GM10248 (cell line): ENCODE measurements at regions not wholly inside any gene's neighbourhood (a gene's known extent, or its start where the extent isn't known, plus 50 kb on each side); places are given as distances from the start of the nearest gene placed in this dataset.

Source experiments
- CTCF ChIA-PET: fragments of 300-600 bp; sonication (Branson Sonifier 250); formaldehyde crosslinking; extraction: SDS; loops from one replicate; lab custom pipeline; 2021; ENCODE audit warnings: antibody characterized with exemption; lab: Yijun Ruan, JAX
- POLR2A ChIA-PET: fragments of 350-650 bp; sonication (Branson Sonifier 250); formaldehyde crosslinking; extraction: SDS; loops from one replicate; lab custom pipeline; 2020; ENCODE audit warnings: antibody characterized with exemption; lab: Yijun Ruan, JAX
- DNase-seq: peaks from one replicate; pipeline ENCODE4 v3.0.0; 2012; ENCODE audit errors: extremely low spot score
- TF ChIP-seq, protein P1 (sequence below): IDR thresholded peaks from 2 replicates; pipeline ENCODE4 v1.5.1; 2012; ENCODE audit warnings: mild to moderate bottlenecking, low read depth; ENCODE audit errors: extremely low read depth, missing control alignments, control extremely low read depth

DNA sequence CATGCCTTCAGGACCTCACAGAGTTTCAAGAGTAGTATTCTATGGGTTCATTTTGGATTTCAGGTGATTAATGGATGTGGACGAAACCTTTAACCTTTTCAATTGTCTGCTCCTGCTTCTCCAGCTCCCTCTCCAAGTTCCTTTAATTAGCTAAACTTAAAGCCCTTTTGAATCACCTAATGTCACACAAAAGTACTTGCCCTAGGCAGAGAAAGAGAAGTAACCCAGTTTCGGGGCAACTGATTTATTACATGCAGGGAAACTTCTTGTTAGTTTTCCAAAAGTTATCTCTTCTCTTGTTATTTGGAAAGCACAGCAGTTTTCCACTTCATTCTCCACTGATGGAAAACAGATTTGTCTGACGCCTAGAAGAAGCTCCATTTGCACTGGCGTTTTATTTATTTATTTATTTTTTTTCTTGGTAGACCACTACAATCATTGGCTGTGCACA, 407.7 kb upstream of the JARID2 start:
- TF ChIP-seq, protein P1, sequence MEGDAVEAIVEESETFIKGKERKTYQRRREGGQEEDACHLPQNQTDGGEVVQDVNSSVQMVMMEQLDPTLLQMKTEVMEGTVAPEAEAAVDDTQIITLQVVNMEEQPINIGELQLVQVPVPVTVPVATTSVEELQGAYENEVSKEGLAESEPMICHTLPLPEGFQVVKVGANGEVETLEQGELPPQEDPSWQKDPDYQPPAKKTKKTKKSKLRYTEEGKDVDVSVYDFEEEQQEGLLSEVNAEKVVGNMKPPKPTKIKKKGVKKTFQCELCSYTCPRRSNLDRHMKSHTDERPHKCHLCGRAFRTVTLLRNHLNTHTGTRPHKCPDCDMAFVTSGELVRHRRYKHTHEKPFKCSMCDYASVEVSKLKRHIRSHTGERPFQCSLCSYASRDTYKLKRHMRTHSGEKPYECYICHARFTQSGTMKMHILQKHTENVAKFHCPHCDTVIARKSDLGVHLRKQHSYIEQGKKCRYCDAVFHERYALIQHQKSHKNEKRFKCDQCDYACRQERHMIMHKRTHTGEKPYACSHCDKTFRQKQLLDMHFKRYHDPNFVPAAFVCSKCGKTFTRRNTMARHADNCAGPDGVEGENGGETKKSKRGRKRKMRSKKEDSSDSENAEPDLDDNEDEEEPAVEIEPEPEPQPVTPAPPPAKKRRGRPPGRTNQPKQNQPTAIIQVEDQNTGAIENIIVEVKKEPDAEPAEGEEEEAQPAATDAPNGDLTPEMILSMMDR: no peak
- no peak for DNase-seq
- CTCF ChIA-PET: interaction anchor here (1.2 to 1.4 kb wide), 3 partner anchors 16 to 26 kb away, joined by 3 read pairs; no protein-coding TSS in a partner anchor
- POLR2A ChIA-PET: no interaction called here

DNA sequence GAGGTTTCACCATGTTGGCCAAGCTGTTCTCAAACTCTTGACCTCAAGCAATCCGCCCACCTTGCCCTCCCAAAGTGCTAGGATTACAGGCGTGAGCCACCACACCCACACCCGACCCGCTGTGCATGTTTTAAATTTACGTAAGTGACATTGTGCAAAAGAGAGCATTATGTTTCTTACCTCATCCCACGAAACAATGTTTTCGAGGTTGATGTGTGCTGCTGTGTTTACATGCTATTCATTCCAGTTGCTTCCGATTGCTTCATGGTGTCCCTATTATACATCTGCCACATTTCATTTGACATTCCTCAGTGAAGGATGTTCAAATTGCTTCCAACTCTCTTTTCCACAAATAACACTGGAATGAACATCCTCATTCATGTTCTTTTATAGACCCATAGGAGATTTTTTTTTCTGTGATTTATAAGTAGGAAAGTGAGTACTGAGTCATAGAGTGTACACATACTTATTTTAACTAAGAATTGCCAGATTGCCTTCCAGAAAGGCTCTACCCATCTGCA, 403.9 kb upstream of the JARID2 start:
- POLR2A ChIA-PET: no interaction called here
- CTCF ChIA-PET: interaction anchor here (0.7 kb wide), 1 partner anchor 10 kb away, joined by 3 read pairs; no protein-coding TSS in a partner anchor
- DNase-seq: no peak
- TF ChIP-seq, protein P1: no peak

DNA sequence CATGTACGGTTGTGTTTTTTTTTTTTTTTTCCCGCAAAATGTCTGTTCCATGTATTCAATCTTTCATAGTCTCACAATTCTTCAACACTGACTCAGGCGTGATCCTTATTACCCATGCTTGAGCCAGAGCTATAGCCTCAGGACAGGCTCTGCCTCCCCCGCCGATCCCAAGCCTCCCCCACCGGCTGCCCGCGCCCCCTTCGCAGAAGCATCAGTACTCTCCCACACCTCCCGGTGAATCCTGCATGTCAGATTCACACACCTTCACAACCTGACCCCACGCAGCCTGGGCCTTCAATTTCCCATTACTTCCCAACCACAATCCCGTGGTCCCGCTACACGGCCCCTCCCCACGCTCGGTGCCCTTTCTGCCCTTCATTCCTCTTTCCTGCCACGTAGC, 401.5 kb upstream of the JARID2 start:
- no peak for DNase-seq
- POLR2A ChIA-PET: no interaction called here
- TF ChIP-seq, protein P1: no peak
- CTCF ChIA-PET: no interaction called here

DNA sequence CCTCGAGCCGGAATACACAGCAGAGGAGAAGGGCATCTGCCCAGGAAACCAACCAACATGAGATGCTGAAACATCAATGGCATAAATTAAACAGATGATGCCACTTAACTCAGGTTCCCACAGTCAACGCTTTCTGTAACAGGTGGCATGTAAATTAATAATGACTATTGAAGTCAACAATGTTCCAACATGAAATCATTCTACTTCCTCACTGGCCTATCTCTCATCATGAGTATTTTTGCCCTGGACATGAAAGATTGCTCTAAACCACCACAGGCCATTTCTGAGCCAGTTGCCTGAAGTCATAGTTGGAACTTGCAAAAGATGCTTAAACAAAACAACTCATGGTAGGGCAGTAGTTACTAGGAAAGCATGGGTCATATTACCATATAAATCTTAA, 397.9 kb upstream of the JARID2 start:
- ChIA-PET POLR2A (no interaction called here), CTCF (no interaction called here)
- TF ChIP-seq, protein P1: no peak
- no peak for DNase-seq

DNA sequence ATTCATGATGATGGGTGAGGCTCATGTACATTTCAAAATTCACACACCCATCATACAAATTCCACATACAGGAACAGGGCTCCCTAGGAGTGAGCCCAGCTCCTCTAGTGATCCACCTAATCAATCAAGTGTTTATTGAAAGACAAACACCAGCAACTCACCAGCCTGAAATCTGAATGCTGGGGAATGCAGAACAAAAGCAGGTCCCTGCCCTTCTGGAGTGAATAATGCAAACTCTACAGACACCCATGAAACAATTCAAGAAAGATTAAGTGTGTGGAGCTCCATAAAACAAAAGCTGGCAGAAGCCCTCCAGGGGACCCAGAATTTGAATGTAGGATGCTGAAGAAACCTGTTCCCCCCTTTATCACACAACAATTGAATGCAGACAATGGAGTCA, 396.7 kb upstream of the JARID2 start:
- DNase-seq: no peak
- TF ChIP-seq, protein P1: no peak
- ChIA-PET CTCF (no interaction called here), POLR2A (no interaction called here)

DNA sequence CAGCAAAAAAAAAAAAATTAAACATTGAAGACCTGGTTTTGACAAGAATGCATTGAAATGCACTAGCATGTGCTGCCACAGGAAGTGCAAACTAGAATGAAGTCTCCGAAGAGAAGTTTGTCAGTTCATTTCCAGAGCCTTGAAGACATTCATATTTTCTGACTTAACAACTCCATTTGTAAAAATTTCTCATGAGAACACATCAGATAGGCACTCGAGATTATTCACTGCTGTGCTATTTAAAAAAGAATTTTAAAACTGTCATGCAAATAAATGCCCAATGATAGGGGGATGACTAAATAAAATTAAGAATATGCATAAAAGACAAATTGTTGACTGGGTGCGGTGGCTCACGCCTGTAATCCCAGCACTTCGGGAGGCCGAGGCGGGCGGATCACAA, 394.6 kb upstream of the JARID2 start:
- no peak for DNase-seq
- CTCF ChIA-PET: interaction anchor here (1.2 kb wide), 1 partner anchor 9 kb away, joined by 3 read pairs; no protein-coding TSS in a partner anchor
- POLR2A ChIA-PET: no interaction called here
- TF ChIP-seq, protein P1: no peak
